ENCODE measurements at regions not wholly inside any gene's neighbourhood (a gene's known extent, or its start where the extent isn't known, plus 50 kb on each side); places are given as distances from the start of the nearest gene placed in this dataset.

DNA sequence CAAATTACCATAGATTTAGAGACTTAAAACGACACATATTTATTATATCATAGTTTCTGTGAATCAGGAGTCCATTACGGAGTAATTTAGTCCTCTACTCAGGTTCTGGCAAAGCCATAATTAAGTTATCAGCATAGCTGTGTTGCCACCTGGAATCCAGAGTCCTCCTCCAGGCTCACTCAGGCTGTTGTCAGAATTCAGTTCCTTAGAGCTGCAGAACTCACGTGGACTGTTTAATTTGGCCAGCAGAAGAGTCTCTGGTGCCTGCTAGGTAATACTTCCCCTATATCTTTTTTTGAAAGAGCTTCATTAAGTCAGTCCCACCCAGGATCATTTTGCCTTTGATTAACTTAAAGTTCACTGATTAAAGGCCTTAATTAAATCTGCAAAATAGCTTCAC is 891.5 kb downstream of the SUCLG1 start:
- H3K4me1 ChIP-seq (ENCODE audit: low read depth) = no peaks in the 10 kb centered on the region
- no peaks in the 10 kb centered on the region for H3K9me3 ChIP-seq (ENCODE audit: low read depth)
- no peak overlapping the region for H3K27ac ChIP-seq
- H3K27me3 ChIP-seq = no peaks in the 10 kb centered on the region
- no peak for DNase-seq (ENCODE audit: low read depth in 1 of 2, low spot score in 1 of 2)
- no peak overlapping the region for H3K4me3 ChIP-seq
- TF ChIP-seq, protein P1, sequence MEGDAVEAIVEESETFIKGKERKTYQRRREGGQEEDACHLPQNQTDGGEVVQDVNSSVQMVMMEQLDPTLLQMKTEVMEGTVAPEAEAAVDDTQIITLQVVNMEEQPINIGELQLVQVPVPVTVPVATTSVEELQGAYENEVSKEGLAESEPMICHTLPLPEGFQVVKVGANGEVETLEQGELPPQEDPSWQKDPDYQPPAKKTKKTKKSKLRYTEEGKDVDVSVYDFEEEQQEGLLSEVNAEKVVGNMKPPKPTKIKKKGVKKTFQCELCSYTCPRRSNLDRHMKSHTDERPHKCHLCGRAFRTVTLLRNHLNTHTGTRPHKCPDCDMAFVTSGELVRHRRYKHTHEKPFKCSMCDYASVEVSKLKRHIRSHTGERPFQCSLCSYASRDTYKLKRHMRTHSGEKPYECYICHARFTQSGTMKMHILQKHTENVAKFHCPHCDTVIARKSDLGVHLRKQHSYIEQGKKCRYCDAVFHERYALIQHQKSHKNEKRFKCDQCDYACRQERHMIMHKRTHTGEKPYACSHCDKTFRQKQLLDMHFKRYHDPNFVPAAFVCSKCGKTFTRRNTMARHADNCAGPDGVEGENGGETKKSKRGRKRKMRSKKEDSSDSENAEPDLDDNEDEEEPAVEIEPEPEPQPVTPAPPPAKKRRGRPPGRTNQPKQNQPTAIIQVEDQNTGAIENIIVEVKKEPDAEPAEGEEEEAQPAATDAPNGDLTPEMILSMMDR (IDR thresholded peaks at IDR 0.05; ENCODE audit: low read depth, low read length) = no peak
- no peaks in the 10 kb centered on the region for H3K36me3 ChIP-seq

DNA sequence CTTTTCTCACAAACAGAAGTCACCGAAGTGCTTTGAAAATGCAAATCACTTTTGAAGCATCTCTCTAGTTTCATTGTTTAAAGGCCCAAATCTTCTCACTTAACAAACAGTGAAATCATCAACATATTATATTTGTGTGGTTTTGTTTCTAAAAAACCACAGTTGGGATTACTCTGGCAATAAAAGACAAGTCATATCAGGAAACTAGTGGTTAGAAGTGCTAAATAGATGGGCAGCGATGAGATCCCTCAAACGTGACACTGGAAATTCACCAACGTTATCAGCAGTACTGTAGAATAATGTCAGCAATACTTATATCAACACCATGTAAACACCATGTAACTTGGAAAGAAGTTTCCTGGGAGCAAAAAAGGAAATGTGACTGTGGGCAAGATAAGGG is 893.5 kb downstream of the SUCLG1 start:
- no peak for DNase-seq (ENCODE audit: low read depth in 1 of 2, low spot score in 1 of 2)
- Histone ChIP-seq H3K4me1 (ENCODE audit: low read depth) (no peaks in the 10 kb centered on the region), H3K27me3 (no peaks in the 10 kb centered on the region), H3K36me3 (no peaks in the 10 kb centered on the region), H3K27ac (no peak overlapping the region), H3K4me3 (no peak overlapping the region), H3K9me3 (ENCODE audit: low read depth) (no peaks in the 10 kb centered on the region)
- TF ChIP-seq, protein P1 (IDR thresholded peaks at IDR 0.05; ENCODE audit: low read depth, low read length) = no peak

DNA sequence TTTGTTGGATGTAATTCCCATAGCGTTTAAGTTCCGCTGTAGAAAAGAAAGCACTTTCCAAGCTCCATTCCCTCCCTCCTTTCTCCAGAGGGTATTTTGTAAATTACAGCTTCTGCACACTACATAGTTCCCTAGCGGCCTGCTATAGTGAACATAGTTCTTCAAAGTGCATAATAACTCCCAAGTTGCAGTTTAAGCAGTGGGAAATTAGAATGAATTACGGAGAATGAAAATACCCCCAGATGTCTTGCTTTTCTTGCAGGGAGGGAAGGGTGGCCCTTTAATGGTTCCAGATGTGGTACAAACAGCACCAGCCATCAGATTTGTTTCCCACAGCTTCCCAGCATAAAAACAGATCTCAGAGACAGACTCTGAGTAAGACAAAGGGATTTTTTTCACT is 893.9 kb downstream of the SUCLG1 start:
- Histone ChIP-seq H3K4me3 (no peak overlapping the region), H3K27me3 (no peaks in the 10 kb centered on the region)

DNA sequence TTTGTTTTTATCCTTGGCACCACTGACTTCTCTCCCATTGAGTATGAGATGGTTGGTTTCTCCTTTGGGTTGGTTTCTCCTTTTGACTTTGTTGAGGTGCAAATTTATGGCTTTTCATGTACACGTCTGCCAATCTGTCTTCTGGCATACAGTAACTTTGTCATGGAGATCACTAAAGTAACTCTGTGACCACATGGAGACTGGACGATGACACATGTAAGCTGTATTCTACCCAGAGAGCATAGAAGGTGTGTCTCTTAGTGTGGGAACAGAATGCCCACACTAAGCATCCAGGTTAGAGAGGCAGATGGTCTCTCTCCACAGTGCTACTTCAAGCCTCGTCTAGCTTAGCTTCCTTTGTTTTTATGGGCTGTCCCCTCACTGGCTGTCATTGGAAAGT is 897.5 kb downstream of the SUCLG1 start:
- H3K4me3 ChIP-seq = no peak overlapping the region
- no peaks in the 10 kb centered on the region for H3K4me1 ChIP-seq (ENCODE audit: low read depth)
- DNase-seq (ENCODE audit: low read depth in 1 of 2, low spot score in 1 of 2) = no peak
- no peaks in the 10 kb centered on the region for H3K36me3 ChIP-seq
- no peaks in the 10 kb centered on the region for H3K27me3 ChIP-seq
- TF ChIP-seq, protein P1 (IDR thresholded peaks at IDR 0.05; ENCODE audit: low read depth, low read length) = no peak
- H3K9me3 ChIP-seq (ENCODE audit: low read depth) = no peaks in the 10 kb centered on the region
- H3K27ac ChIP-seq = no peak overlapping the region

More for the DNA sequence above, 893.9 kb downstream of the SUCLG1 start:
- DNase-seq (ENCODE audit: low read depth in 1 of 2, low spot score in 1 of 2) = no peak
- no peaks in the 10 kb centered on the region for H3K9me3 ChIP-seq (ENCODE audit: low read depth)
- H3K27ac ChIP-seq = no peak overlapping the region
- H3K4me1 ChIP-seq (ENCODE audit: low read depth) = no peaks in the 10 kb centered on the region
- no peaks in the 10 kb centered on the region for H3K36me3 ChIP-seq
- TF ChIP-seq, protein P1 (IDR thresholded peaks at IDR 0.05; ENCODE audit: low read depth, low read length) = no peak

DNA sequence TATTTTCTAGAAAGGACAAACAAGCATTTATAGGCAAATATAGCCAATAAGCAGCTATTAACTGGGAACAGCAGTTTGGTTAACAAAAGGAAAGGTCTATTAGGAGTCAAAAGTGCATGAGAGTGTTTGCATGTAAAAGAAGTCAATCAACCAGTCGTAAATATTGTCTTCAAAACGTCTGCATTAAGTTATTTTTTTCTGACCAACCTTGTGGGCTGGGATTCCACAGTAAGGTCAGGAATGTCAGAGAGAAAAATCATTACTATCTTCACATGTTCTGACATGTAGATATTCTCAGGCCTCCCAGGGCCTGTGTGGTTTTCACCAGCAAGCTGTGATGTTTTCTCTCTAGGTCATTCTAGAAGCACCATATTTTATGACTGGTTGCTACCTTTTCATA is 922.5 kb downstream of the SUCLG1 start:
- H3K9me3 ChIP-seq (ENCODE audit: low read depth) = no peaks in the 10 kb centered on the region

More for the DNA sequence above, 922.5 kb downstream of the SUCLG1 start:
- H3K4me3 ChIP-seq = no peak overlapping the region
- no peak overlapping the region for H3K27ac ChIP-seq
- no peaks in the 10 kb centered on the region for H3K4me1 ChIP-seq (ENCODE audit: low read depth)
- H3K27me3 ChIP-seq = no peaks in the 10 kb centered on the region
- TF ChIP-seq, protein P1 (IDR thresholded peaks at IDR 0.05; ENCODE audit: low read depth, low read length) = no peak
- no peak for DNase-seq (ENCODE audit: low read depth in 1 of 2, low spot score in 1 of 2)
- no peaks in the 10 kb centered on the region for H3K36me3 ChIP-seq

All from cardiac muscle cell (in vitro differentiated cells and primary cell).